Sigmoid colon (tissue), 4 donors: ENCODE measurements at regions not wholly inside any gene's neighbourhood (a gene's known extent, or its start where the extent isn't known, plus 50 kb on each side); places are given as distances from the start of the nearest gene placed in this dataset.
A peak's percentile ranks its signal among the peaks of the same experiment; 100 is the strongest.

Experiments used
- POLR2A ChIP-seq, 2 donors: fragments of 450-650 bp; IDR thresholded peaks; one replicate each; pipeline ENCODE4 v1.6.1; 2016; ENCODE audit warnings: antibody characterized with exemption in 2 of 2, mild to moderate bottlenecking in 2 of 2, moderate library complexity in 2 of 2
- POLR2AphosphoS5 ChIP-seq, 4 donors: sonication (generic); formaldehyde crosslinking; IDR thresholded peaks; one replicate each; pipeline ENCODE4 v1.6.1; 2017; ENCODE audit warnings: antibody characterized with exemption in 4 of 4
- TF ChIP-seq, protein P1 (sequence below), 4 experiments: fragments of 450-650 bp in 3 of 4; fragments of 200-600 bp in 1 of 4; IDR thresholded peaks; one replicate each; pipeline ENCODE4 v1.5.1; 2016 to 2019; ENCODE audit warnings: antibody characterized with exemption in 4 of 4, mild to moderate bottlenecking in 3 of 4, moderate library complexity in 2 of 4

DNA sequence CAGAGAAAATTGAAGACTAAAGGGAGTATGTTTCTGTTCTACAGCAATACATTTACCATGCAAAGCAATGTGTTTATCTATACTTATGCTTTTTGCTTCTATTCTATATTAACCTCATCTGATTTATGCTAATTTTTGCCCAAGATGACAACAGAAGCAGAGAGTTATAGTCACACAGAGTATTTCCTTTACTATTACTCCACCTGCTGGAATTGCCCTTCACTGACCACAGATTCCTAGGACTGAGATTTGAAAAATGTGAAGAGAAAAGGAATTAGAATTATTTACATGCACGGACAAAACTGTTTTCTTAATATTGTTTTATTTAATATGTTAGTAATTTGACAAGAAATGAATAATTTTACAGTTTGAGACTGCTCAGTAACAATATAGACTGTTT, 745.6 kb downstream of the VGLL3 start:
- TF ChIP-seq, protein P1, sequence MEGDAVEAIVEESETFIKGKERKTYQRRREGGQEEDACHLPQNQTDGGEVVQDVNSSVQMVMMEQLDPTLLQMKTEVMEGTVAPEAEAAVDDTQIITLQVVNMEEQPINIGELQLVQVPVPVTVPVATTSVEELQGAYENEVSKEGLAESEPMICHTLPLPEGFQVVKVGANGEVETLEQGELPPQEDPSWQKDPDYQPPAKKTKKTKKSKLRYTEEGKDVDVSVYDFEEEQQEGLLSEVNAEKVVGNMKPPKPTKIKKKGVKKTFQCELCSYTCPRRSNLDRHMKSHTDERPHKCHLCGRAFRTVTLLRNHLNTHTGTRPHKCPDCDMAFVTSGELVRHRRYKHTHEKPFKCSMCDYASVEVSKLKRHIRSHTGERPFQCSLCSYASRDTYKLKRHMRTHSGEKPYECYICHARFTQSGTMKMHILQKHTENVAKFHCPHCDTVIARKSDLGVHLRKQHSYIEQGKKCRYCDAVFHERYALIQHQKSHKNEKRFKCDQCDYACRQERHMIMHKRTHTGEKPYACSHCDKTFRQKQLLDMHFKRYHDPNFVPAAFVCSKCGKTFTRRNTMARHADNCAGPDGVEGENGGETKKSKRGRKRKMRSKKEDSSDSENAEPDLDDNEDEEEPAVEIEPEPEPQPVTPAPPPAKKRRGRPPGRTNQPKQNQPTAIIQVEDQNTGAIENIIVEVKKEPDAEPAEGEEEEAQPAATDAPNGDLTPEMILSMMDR (IDR thresholded peaks at IDR 0.05) = peak in 3 of 4 experiments; percentile 16 to 46 (median 20)
- no peak for TF ChIP-seq POLR2AphosphoS5 (IDR thresholded peaks at IDR 0.05)
- no peak for TF ChIP-seq POLR2A (IDR thresholded peaks at IDR 0.05)
